OCI-LY7 (cell line): ENCODE measurements at regions not wholly inside any gene's neighbourhood (a gene's known extent, or its start where the extent isn't known, plus 50 kb on each side); places are given as distances from the start of the nearest gene placed in this dataset.

Experiments used
- BruUV-seq: library from RNA; stranded (reverse); fragments of 400-500 nt; replicated peaks from 2 replicates; lab custom pipeline; 2021; lab: Mats Ljungman, UMichigan
- CTCF ChIA-PET: fragments of 300-600 bp; sonication (Branson Sonifier 250); formaldehyde crosslinking; loops from one replicate; lab custom pipeline; 2022; ENCODE audit warnings: antibody characterized with exemption; ENCODE audit not compliant: unreplicated experiment; lab: Charles Lee
- POLR2A ChIA-PET: fragments of 300-600 bp; sonication (Branson Sonifier 250); formaldehyde crosslinking; loops from one replicate; lab custom pipeline; 2022; ENCODE audit warnings: antibody characterized with exemption; lab: Charles Lee
- DNase-seq: peaks from one replicate; pipeline ENCODE4 v3.0.0-alpha.2; 2015; ENCODE audit warnings: low spot score
- H2AFZ ChIP-seq: fragments of 200-600 bp; sonication (generic), shearing (Covaris generic); 2 replicates; pipeline ENCODE4 v1.6.1; 2014; ENCODE audit warnings: mild to moderate bottlenecking, antibody characterized with exemption, low read length, moderate library complexity
- H3K27ac ChIP-seq: fragments of 200-600 bp; sonication (generic); 2 replicates; pipeline ENCODE4 v1.5.1; 2014; ENCODE audit warnings: mixed run types, low read depth, mild to moderate bottlenecking, moderate library complexity, low read length, inconsistent platforms; ENCODE audit not compliant: poor library complexity, severe bottlenecking
- H3K36me3 ChIP-seq: fragments of 200-600 bp; sonication (generic); 2 replicates; pipeline ENCODE4 v1.6.1; 2014; ENCODE audit warnings: mild to moderate bottlenecking, antibody characterized with exemption, low read length, moderate library complexity, mixed read lengths; ENCODE audit not compliant: insufficient read depth
- H3K4me1 ChIP-seq: fragments of 200-600 bp; sonication (generic); 2 replicates; pipeline ENCODE4 v1.5.1; 2014; ENCODE audit warnings: mild to moderate bottlenecking, low read length; ENCODE audit not compliant: insufficient read depth, poor library complexity, severe bottlenecking
- H3K4me2 ChIP-seq: fragments of 200-600 bp; sonication (generic); 2 replicates; pipeline ENCODE4 v1.6.1; 2014; ENCODE audit warnings: mild to moderate bottlenecking, low read length
- H3K4me3 ChIP-seq: fragments of 200-600 bp; sonication (generic); 2 replicates; pipeline ENCODE4 v1.5.1; 2014; ENCODE audit warnings: mild to moderate bottlenecking, low read depth, low read length; ENCODE audit not compliant: poor library complexity, severe bottlenecking
- H3K79me2 ChIP-seq: fragments of 200-600 bp; sonication (generic); 2 replicates; pipeline ENCODE4 v1.6.1; 2016; ENCODE audit warnings: low read depth, mild to moderate bottlenecking, low read length, moderate library complexity, mixed read lengths; ENCODE audit not compliant: insufficient read depth
- H3K9me2 ChIP-seq: fragments of 200-600 bp; sonication (generic); 2 replicates; pipeline ENCODE4 v1.6.1; 2016; ENCODE audit warnings: mild to moderate bottlenecking, low read length, mixed read lengths; ENCODE audit not compliant: insufficient read depth
- H3K9me3 ChIP-seq: fragments of 200-600 bp; sonication (generic); 2 replicates; pipeline ENCODE4 v1.6.1; 2014; ENCODE audit warnings: mild to moderate bottlenecking, mixed run types, low read length, mixed read lengths
- H4K20me1 ChIP-seq: fragments of 200-600 bp; sonication (generic); 2 replicates; pipeline ENCODE4 v1.6.1; 2014; ENCODE audit warnings: mild to moderate bottlenecking, antibody characterized with exemption, low read length, moderate library complexity, mixed read lengths; ENCODE audit not compliant: insufficient read depth
- CTCF ChIP-seq: fragments of 200-600 bp; sonication (generic); conservative IDR thresholded peaks from 2 replicates; pipeline ENCODE4 v1.5.1; 2014; ENCODE audit warnings: mild to moderate bottlenecking, antibody characterized with exemption, low read length, moderate library complexity, mixed read lengths
- EZH2phosphoT487 ChIP-seq: fragments of 200-600 bp; sonication (generic); IDR thresholded peaks from 2 replicates; pipeline ENCODE4 v1.6.1; 2018; ENCODE audit warnings: low read depth, borderline replicate concordance, mild to moderate bottlenecking, mixed run types, antibody characterized with exemption, low read length, moderate library complexity, mixed read lengths
- intact Hi-C: fragments of 100-400 bp; cut with micrococcal nuclease; formaldehyde crosslinking; loops from one replicate; pipeline ENCODE4 v1.10.0; 2022; ENCODE audit not compliant: unreplicated experiment

- POLR2A ChIA-PET: interaction anchor here (0.6 kb wide), 1 partner anchor 401 kb away, joined by 3 read pairs; no protein-coding TSS in a partner anchor
- Histone ChIP-seq H3K9me2 (no peaks in the 10 kb centered on the region), H3K4me1 (no peaks in the 10 kb centered on the region), H3K4me3 (no peak overlapping the region), H4K20me1 (no peaks in the 10 kb centered on the region), H3K79me2 (no peaks in the 10 kb centered on the region), H3K9me3 (no peaks in the 10 kb centered on the region), H3K36me3 (no peaks in the 10 kb centered on the region), H3K27ac (no peak overlapping the region), H3K4me2 (no peak overlapping the region), H2AFZ (no peak overlapping the region)
- TF ChIP-seq CTCF (no peak), EZH2phosphoT487 (no peak)
- no TSS peak for BruUV-seq
- no peak for DNase-seq
- intact Hi-C loops: no loop called here
- CTCF ChIA-PET: no interaction called here
These were observed 194.0 kb upstream of the NBEA start for GRCh38 chr13:34748073-34748472.

DNA sequence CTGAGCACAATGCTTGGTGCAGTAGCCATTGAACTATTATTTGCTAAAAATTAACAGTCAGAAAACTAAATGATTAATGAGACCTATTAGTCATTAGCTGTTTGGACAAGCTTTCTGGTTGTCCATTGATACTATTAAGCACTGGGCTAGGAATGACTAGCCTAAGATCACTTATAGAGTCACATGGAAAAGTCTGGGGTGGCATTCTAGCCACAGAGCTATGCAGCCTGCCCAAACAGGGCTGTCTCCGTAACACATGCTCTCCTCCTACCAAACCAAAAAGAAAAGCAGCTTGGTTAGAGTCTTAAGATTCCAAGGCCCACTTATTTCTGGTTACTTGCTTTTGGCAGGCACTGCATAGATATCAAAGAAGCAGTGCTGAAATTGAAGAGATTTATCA lies 193.5 kb upstream of the NBEA start:
- Histone ChIP-seq H3K9me2 (no peaks in the 10 kb centered on the region), H3K27ac (no peak overlapping the region), H3K4me1 (no peaks in the 10 kb centered on the region), H3K79me2 (no peaks in the 10 kb centered on the region), H3K4me2 (no peak overlapping the region), H3K36me3 (no peaks in the 10 kb centered on the region), H4K20me1 (no peaks in the 10 kb centered on the region), H3K4me3 (no peak overlapping the region), H2AFZ (no peak overlapping the region), H3K9me3 (no peaks in the 10 kb centered on the region)
- DNase-seq: no peak
- ChIA-PET CTCF (no interaction called here), POLR2A (no interaction called here)
- intact Hi-C loops: no loop called here
- TF ChIP-seq CTCF (no peak), EZH2phosphoT487 (no peak)
- BruUV-seq: no TSS peak

DNA sequence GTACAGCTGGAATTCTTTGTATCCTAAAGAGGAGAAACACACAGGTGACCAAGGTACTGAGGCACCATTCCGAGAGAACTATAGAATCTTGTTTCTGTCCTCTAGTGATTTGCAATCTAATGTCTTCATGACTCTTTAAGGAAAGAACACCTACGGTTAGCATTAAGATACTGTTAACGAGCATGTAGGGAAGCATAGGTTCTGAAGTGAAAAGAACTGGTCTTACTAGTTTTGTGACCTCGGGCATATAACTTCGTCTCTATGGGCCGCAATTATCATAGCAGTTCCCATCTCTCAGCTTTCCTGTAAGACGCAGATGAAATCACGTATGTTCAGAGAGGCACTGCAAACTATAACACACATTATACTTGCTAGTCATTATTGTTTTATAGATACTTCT lies 193.0 kb upstream of the NBEA start:
- no peaks in the 10 kb centered on the region for H4K20me1 ChIP-seq
- TF ChIP-seq CTCF: no peak
- ChIA-PET CTCF (no interaction called here), POLR2A (interaction anchor here (0.6 to 1.2 kb wide), 3 partner anchors 10 to 112 kb away, joined by 3 to 4 read pairs (median 3); no protein-coding TSS in a partner anchor)
- intact Hi-C loops: no loop called here
- H3K4me1 ChIP-seq: no peaks in the 10 kb centered on the region
- H3K4me3 ChIP-seq: no peak overlapping the region
- H3K4me2 ChIP-seq: no peak overlapping the region
- no TSS peak for BruUV-seq
- H3K9me3 ChIP-seq: no peaks in the 10 kb centered on the region
- H2AFZ ChIP-seq: no peak overlapping the region
- no peaks in the 10 kb centered on the region for H3K9me2 ChIP-seq
- no peak overlapping the region for H3K27ac ChIP-seq
- H3K79me2 ChIP-seq: no peaks in the 10 kb centered on the region
- no peaks in the 10 kb centered on the region for H3K36me3 ChIP-seq
- DNase-seq: no peak
